Panc1 (cell line): ENCODE measurements at regions not wholly inside any gene's neighbourhood (a gene's known extent, or its start where the extent isn't known, plus 50 kb on each side); places are given as distances from the start of the nearest gene placed in this dataset.

Experiments used
- POLR2AphosphoS5 ChIP-seq: IDR thresholded peaks from 2 replicates; pipeline ENCODE4 v1.6.1; 2012; ENCODE audit warnings: mild to moderate bottlenecking, low read depth, low read length, moderate library complexity
- SIN3A ChIP-seq: IDR thresholded peaks from 2 replicates; pipeline ENCODE4 v1.6.1; 2012; ENCODE audit warnings: low read depth, mild to moderate bottlenecking, low read length, moderate library complexity, borderline replicate concordance; ENCODE audit not compliant: insufficient read depth
- TCF7L2 ChIP-seq: IDR thresholded peaks from 2 replicates; pipeline ENCODE4 v1.6.1; 2011; ENCODE audit warnings: mild to moderate bottlenecking, low read depth, low read length, inconsistent platforms
- TF ChIP-seq, protein P1 (sequence below): fragments of 450-650 bp; IDR thresholded peaks from 2 replicates; pipeline ENCODE4 v1.5.1; 2017; ENCODE audit warnings: mild to moderate bottlenecking

DNA sequence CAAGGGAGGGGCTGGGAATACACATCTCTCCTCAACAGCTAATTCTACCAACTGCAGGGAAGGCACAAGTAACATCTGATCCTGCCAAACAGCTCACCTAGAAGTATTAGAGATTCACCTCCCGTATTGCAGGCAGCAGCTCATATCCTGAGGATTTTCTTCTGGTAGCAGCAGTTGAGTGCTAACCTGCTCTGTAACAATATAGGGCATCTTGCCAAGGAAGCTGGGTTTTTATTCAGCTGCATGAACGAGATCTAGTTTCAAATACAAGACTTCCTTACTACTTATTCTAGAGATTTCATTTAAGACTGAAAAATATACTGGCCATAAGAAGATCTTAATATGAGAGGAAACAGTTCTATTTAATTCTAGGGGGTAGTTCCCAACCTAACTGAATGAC, 261.4 kb upstream of the USP15 start:
- no peak for TF ChIP-seq SIN3A
- TF ChIP-seq, protein P1, sequence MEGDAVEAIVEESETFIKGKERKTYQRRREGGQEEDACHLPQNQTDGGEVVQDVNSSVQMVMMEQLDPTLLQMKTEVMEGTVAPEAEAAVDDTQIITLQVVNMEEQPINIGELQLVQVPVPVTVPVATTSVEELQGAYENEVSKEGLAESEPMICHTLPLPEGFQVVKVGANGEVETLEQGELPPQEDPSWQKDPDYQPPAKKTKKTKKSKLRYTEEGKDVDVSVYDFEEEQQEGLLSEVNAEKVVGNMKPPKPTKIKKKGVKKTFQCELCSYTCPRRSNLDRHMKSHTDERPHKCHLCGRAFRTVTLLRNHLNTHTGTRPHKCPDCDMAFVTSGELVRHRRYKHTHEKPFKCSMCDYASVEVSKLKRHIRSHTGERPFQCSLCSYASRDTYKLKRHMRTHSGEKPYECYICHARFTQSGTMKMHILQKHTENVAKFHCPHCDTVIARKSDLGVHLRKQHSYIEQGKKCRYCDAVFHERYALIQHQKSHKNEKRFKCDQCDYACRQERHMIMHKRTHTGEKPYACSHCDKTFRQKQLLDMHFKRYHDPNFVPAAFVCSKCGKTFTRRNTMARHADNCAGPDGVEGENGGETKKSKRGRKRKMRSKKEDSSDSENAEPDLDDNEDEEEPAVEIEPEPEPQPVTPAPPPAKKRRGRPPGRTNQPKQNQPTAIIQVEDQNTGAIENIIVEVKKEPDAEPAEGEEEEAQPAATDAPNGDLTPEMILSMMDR: no peak
- TF ChIP-seq POLR2AphosphoS5: no peak
- TF ChIP-seq TCF7L2: no peak
